CD14-positive monocyte (primary cell): ENCODE measurements at regions not wholly inside any gene's neighbourhood (a gene's known extent, or its start where the extent isn't known, plus 50 kb on each side); places are given as distances from the start of the nearest gene placed in this dataset.

Source experiments
- DNase-seq, 3 donors: peaks; one replicate each; pipeline ENCODE4 v3.0.0-alpha.2; 2011 to 2022
- H2AFZ ChIP-seq: 2 replicates; pipeline ENCODE4 v1.6.0; 2012; ENCODE audit warnings: mild to moderate bottlenecking, low read depth, low read length, inconsistent platforms; ENCODE audit not compliant: insufficient read depth, poor library complexity, severe bottlenecking
- H3K27ac ChIP-seq, 2 donors: 1 replicate in 1 of 2; 2 replicates in 1 of 2; pipeline ENCODE4 v1.5.1; 2012 to 2013; ENCODE audit warnings: low read length in 2 of 2, control low read depth in 1 of 2, inconsistent platforms in 1 of 2, low read depth in 1 of 2, mild to moderate bottlenecking in 1 of 2
- H3K27me3 ChIP-seq, 2 donors: one replicate each; pipeline versions ENCODE4 v1.6.0 to v1.6.1; 2011 to 2013; ENCODE audit warnings: low read length in 2 of 2; ENCODE audit not compliant: control insufficient read depth in 2 of 2, insufficient read depth in 2 of 2
- H3K36me3 ChIP-seq, 2 donors: replicated peaks in 1 of 2; 1 replicate in 1 of 2; 2 replicates in 1 of 2; pipeline versions ENCODE4 v1.5.1 to v1.6.1; 2012 to 2013; ENCODE audit warnings: low read length in 2 of 2, control low read depth in 1 of 2, inconsistent platforms in 1 of 2, mild to moderate bottlenecking in 1 of 2; ENCODE audit not compliant: insufficient read depth in 2 of 2, control insufficient read depth in 1 of 2
- H3K4me1 ChIP-seq, 2 donors: 1 replicate in 1 of 2; 2 replicates in 1 of 2; pipeline versions ENCODE4 v1.5.1 to v1.6.1; 2012 to 2013; ENCODE audit warnings: low read length in 2 of 2, control low read depth in 1 of 2, inconsistent platforms in 1 of 2, mild to moderate bottlenecking in 1 of 2, moderate library complexity in 1 of 2; ENCODE audit not compliant: insufficient read depth in 2 of 2, control insufficient read depth in 1 of 2
- H3K4me2 ChIP-seq: replicated peaks from 2 replicates; pipeline ENCODE3; 2012; ENCODE audit warnings: low read length, moderate library complexity, mild to moderate bottlenecking; ENCODE audit not compliant: poor library complexity, severe bottlenecking; ENCODE audit errors: extremely low read depth
- H3K4me3 ChIP-seq, 3 experiments: fragments of 200-600 bp in 1 of 3; sonication (generic) in 1 of 3; replicated peaks in 1 of 3; 1 replicate in 2 of 3; 2 replicates in 1 of 3; pipeline ENCODE4 v1.5.1; 2011 to 2013; ENCODE audit warnings: low read length in 3 of 3, mild to moderate bottlenecking in 3 of 3, control low read depth in 2 of 3, low read depth in 2 of 3, inconsistent platforms in 1 of 3, moderate library complexity in 1 of 3
- H3K79me2 ChIP-seq: 2 replicates; pipeline ENCODE4 v1.6.0; 2012; ENCODE audit warnings: mild to moderate bottlenecking, control low read depth, inconsistent platforms, low read length, moderate library complexity; ENCODE audit not compliant: insufficient read depth
- H3K9ac ChIP-seq: 2 replicates; pipeline ENCODE4 v1.6.0; 2017; ENCODE audit warnings: low read length, mild to moderate bottlenecking; ENCODE audit not compliant: insufficient read depth, poor library complexity, severe bottlenecking
- H3K9me3 ChIP-seq, 2 donors: replicated peaks in 1 of 2; 1 replicate in 1 of 2; 2 replicates in 1 of 2; pipeline versions ENCODE4 v1.5.1 to v1.6.1; 2012 to 2013; ENCODE audit warnings: low read length in 2 of 2, control low read depth in 1 of 2; ENCODE audit not compliant: control insufficient read depth in 1 of 2, insufficient read depth in 1 of 2
- H4K20me1 ChIP-seq: 2 replicates; pipeline ENCODE4 v1.6.0; 2012; ENCODE audit warnings: mild to moderate bottlenecking, low read length, control low read depth, moderate library complexity; ENCODE audit not compliant: insufficient read depth
- H3K27ac Mint-ChIP-seq, 7 donors: one replicate each; pipeline ENCODE4 v1.8.0; 2020; ENCODE audit warnings: mild to moderate bottlenecking in 7 of 7, mixed read lengths in 7 of 7, moderate library complexity in 6 of 7, inconsistent platforms in 2 of 7
- H3K27me3 Mint-ChIP-seq, 3 donors: one replicate each; pipeline ENCODE4 v1.8.0; 2021 to 2022; ENCODE audit warnings: low read depth in 3 of 3, mild to moderate bottlenecking in 3 of 3, mixed read lengths in 3 of 3, moderate library complexity in 3 of 3, inconsistent platforms in 1 of 3
- H3K36me3 Mint-ChIP-seq, 2 donors: one replicate each; pipeline ENCODE4 v1.8.0; 2020; ENCODE audit warnings: mixed read lengths in 2 of 2, inconsistent platforms in 1 of 2, mild to moderate bottlenecking in 1 of 2
- H3K4me1 Mint-ChIP-seq: one replicate; pipeline ENCODE4 v1.8.0; 2020; ENCODE audit warnings: mild to moderate bottlenecking, mixed read lengths
- H3K4me3 Mint-ChIP-seq, 2 donors: one replicate each; pipeline ENCODE4 v1.8.0; 2020; ENCODE audit warnings: mild to moderate bottlenecking in 2 of 2, mixed read lengths in 2 of 2, moderate library complexity in 1 of 2
- H3K9me3 Mint-ChIP-seq, 7 donors: one replicate each; pipeline ENCODE4 v1.8.0; 2020 to 2022; ENCODE audit warnings: mixed read lengths in 7 of 7, mild to moderate bottlenecking in 6 of 7, moderate library complexity in 6 of 7, inconsistent platforms in 2 of 7
- WGBS: methylation state at CpG from one replicate; pipeline ENCODE4 v1.1.5; 2013; ENCODE audit warnings: missing lambda C conversion rate; ENCODE audit not compliant: insufficient coverage; 5-methylcytosine and 5-hydroxymethylcytosine counted together
- intact Hi-C, 2 donors: fragments of 100-400 bp; cut with micrococcal nuclease; formaldehyde crosslinking; loops; one replicate each; pipeline versions ENCODE4 v1.15.0 to v1.15.1; 2023
- TF ChIP-seq, protein P1 (sequence below): fragments of 200-600 bp; IDR thresholded peaks from one replicate; pipeline ENCODE4 v1.8.0; 2022; ENCODE audit warnings: antibody characterized with exemption, mild to moderate bottlenecking

DNA sequence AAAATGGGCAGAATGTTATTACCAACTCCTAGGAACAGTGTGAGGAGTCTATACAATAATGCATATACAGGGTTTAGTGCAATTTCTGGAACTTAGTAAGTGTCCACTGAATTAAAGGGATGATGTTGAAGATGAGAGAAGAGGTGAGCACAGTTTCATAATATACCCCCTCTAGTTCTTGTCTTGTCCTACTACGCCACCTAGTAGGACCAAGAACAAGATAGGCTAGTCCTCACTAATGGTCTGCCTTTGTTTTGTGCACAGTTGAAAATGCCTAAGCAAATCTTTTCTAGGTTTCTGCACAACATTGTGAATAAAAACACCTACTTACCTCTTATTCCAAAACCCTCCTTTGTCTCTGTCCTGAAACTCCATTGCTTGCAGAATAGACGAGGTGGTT lies 670.2 kb downstream of the CDH8 start:
- no peaks in the 10 kb centered on the region for H3K36me3 ChIP-seq
- H4K20me1 ChIP-seq = no peaks in the 10 kb centered on the region
- no peak overlapping the region for H3K4me2 ChIP-seq
- H3K27me3 Mint-ChIP-seq = no peaks in the 10 kb centered on the region
- no peaks in the 10 kb centered on the region for H3K4me1 ChIP-seq
- no peaks in the 10 kb centered on the region for H3K27me3 ChIP-seq
- H3K9me3 ChIP-seq = no peaks in the 10 kb centered on the region
- no peak for DNase-seq
- H3K79me2 ChIP-seq = no peaks in the 10 kb centered on the region
- H3K9me3 Mint-ChIP-seq = peaks cover 0 to 2% (median 0%) of the 10 kb centered on the region in 7 donors
- no peak overlapping the region for H3K4me3 ChIP-seq
- TF ChIP-seq, protein P1, sequence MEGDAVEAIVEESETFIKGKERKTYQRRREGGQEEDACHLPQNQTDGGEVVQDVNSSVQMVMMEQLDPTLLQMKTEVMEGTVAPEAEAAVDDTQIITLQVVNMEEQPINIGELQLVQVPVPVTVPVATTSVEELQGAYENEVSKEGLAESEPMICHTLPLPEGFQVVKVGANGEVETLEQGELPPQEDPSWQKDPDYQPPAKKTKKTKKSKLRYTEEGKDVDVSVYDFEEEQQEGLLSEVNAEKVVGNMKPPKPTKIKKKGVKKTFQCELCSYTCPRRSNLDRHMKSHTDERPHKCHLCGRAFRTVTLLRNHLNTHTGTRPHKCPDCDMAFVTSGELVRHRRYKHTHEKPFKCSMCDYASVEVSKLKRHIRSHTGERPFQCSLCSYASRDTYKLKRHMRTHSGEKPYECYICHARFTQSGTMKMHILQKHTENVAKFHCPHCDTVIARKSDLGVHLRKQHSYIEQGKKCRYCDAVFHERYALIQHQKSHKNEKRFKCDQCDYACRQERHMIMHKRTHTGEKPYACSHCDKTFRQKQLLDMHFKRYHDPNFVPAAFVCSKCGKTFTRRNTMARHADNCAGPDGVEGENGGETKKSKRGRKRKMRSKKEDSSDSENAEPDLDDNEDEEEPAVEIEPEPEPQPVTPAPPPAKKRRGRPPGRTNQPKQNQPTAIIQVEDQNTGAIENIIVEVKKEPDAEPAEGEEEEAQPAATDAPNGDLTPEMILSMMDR = no peak
- no peaks in the 10 kb centered on the region for H3K36me3 Mint-ChIP-seq
- no CpG with 5 or more reads among the region's 2 CpGs for WGBS
- H3K27ac Mint-ChIP-seq = no peak overlapping the region
- intact Hi-C loops = no loop called here
- no peak overlapping the region for H2AFZ ChIP-seq
- H3K9ac ChIP-seq = no peak overlapping the region
- no peak overlapping the region for H3K4me3 Mint-ChIP-seq
- no peak overlapping the region for H3K27ac ChIP-seq
- H3K4me1 Mint-ChIP-seq = no peaks in the 10 kb centered on the region

- Histone ChIP-seq H3K9me3 (no peaks in the 10 kb centered on the region), H3K9ac (no peak overlapping the region), H3K4me3 (no peak overlapping the region), H3K27me3 (no peaks in the 10 kb centered on the region), H3K4me2 (no peak overlapping the region), H2AFZ (no peak overlapping the region), H3K27ac (no peak overlapping the region), H3K4me1 (no peaks in the 10 kb centered on the region), H3K36me3 (no peaks in the 10 kb centered on the region), H4K20me1 (no peaks in the 10 kb centered on the region), H3K79me2 (no peaks in the 10 kb centered on the region)
- Mint-ChIP-seq H3K4me1 (no peaks in the 10 kb centered on the region), H3K36me3 (no peaks in the 10 kb centered on the region), H3K27me3 (no peaks in the 10 kb centered on the region), H3K4me3 (no peak overlapping the region), H3K27ac (no peak overlapping the region), H3K9me3 (peaks cover 0 to 2% (median 0%) of the 10 kb centered on the region in 7 donors)
- intact Hi-C loops = no loop called here
- WGBS = no CpG with 5 or more reads among the region's 3 CpGs
- DNase-seq = no peak
- TF ChIP-seq, protein P1 = no peak
These were observed 671.2 kb downstream of the CDH8 start for GRCh38 chr16:61364990-61365389.
